GM23248 (cell line): ENCODE measurements at regions not wholly inside any gene's neighbourhood (a gene's known extent, or its start where the extent isn't known, plus 50 kb on each side); places are given as distances from the start of the nearest gene placed in this dataset.

Experiments
- EZH2 ChIP-seq: fragments of 200-600 bp; sonication (generic); IDR thresholded peaks from 2 replicates; pipeline ENCODE4 v1.6.1; 2018; ENCODE audit warnings: antibody characterized with exemption, mild to moderate bottlenecking; ENCODE audit not compliant: insufficient read depth, poor library complexity, severe bottlenecking
- EZH2phosphoT487 ChIP-seq: fragments of 200-600 bp; sonication (generic); IDR thresholded peaks from 2 replicates; pipeline ENCODE4 v1.6.1; 2018; ENCODE audit warnings: antibody characterized with exemption, moderate library complexity, mild to moderate bottlenecking, low read depth; ENCODE audit not compliant: insufficient read depth

GRCh38 chr9:107613321-107613720 lies 123.8 kb upstream of the KLF4 start:
- TF ChIP-seq EZH2: no peak
- no peak for TF ChIP-seq EZH2phosphoT487
